NT2/D1 (cell line): ENCODE measurements at regions not wholly inside any gene's neighbourhood (a gene's known extent, or its start where the extent isn't known, plus 50 kb on each side); places are given as distances from the start of the nearest gene placed in this dataset.

Experiments used
- SUZ12 ChIP-seq: IDR thresholded peaks from 2 replicates; pipeline ENCODE4 v1.6.1; 2011; ENCODE audit not compliant: insufficient read length, insufficient read depth; ENCODE audit errors: extremely low read depth
- YY1 ChIP-seq: IDR thresholded peaks from 2 replicates; pipeline ENCODE4 v1.6.1; 2011; ENCODE audit not compliant: insufficient read length, insufficient read depth
- ZNF274 ChIP-seq: IDR thresholded peaks from 2 replicates; pipeline ENCODE4 v1.6.1; 2011; ENCODE audit warnings: mild to moderate bottlenecking, low read depth, low read length

DNA sequence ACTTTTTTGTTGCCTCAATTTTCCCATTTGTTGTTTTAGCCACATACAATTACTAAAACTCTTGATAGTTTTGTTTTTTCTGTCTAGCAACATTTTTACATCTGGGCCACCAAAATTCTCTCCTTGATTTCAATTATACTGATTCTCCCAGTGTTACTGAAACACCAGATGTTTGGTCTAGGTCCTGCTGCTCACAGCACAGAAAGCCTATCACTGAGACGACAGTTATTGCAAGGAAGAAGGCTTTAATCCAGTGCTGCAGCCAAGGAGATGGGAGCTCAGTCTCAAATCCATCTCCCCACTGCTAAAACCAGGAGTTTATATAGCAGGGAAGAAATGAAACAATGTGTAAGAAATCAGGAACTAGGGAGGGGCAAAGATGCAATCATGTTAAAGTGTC lies 837.7 kb upstream of the CNTN5 start:
- no peak for TF ChIP-seq SUZ12
- no peak for TF ChIP-seq YY1
- TF ChIP-seq ZNF274 = no peak
